ENCODE measurements at regions not wholly inside any gene's neighbourhood (a gene's known extent, or its start where the extent isn't known, plus 50 kb on each side); places are given as distances from the start of the nearest gene placed in this dataset.

- intact Hi-C loops (cut with micrococcal nuclease) = no loop called here
- no peaks in the 10 kb centered on the region for H3K9me3 Mint-ChIP-seq
These were observed 57.7 kb upstream of the LRP1B start for GRCh38 chr2:142188562-142188961.

GRCh38 chr2:142180820-142181533, 50.2 kb upstream of the LRP1B start:
- intact Hi-C loops (cut with micrococcal nuclease) = no loop called here

More at GRCh38 chr2:142188562-142188961, 57.7 kb upstream of the LRP1B start:
- Mint-ChIP-seq H3K27me3 (no peaks in the 10 kb centered on the region), H3K4me1 (ENCODE audit: low read depth) (no peaks in the 10 kb centered on the region), H3K4me3 (no peak overlapping the region), H3K27ac (no peak overlapping the region), H3K36me3 (ENCODE audit: low read depth) (no peaks in the 10 kb centered on the region)

More at GRCh38 chr2:142180820-142181533, 50.2 kb upstream of the LRP1B start:
- Mint-ChIP-seq H3K27ac (no peak overlapping the region), H3K27me3 (no peaks in the 10 kb centered on the region), H3K4me1 (ENCODE audit: low read depth) (no peaks in the 10 kb centered on the region), H3K4me3 (no peak overlapping the region), H3K9me3 (peaks cover 5% of the 10 kb centered on the region), H3K36me3 (ENCODE audit: low read depth) (no peaks in the 10 kb centered on the region)
